BLaER1 treated with 17β-estradiol and CSF1 and Interleukin-3, amounts not matched to agents 10 nM and 100 nM (cell line): ENCODE measurements at regions not wholly inside any gene's neighbourhood (a gene's known extent, or its start where the extent isn't known, plus 50 kb on each side); places are given as distances from the start of the nearest gene placed in this dataset.

Experiments used
- H3K27ac ChIP-seq, 11 experiments: shearing (Covaris generic); formaldehyde crosslinking; 2 replicates each; pipeline ENCODE4 v1.8.1; 2022
- H3K27me3 ChIP-seq, 11 experiments: shearing (Covaris generic); formaldehyde crosslinking; 2 replicates each; pipeline ENCODE4 v1.8.1; 2022
- H3K36me3 ChIP-seq, 11 experiments: shearing (Covaris generic); formaldehyde crosslinking; 2 replicates each; pipeline ENCODE4 v1.8.1; 2022
- H3K4me1 ChIP-seq, 10 experiments: shearing (Covaris generic); formaldehyde crosslinking; 2 replicates each; pipeline ENCODE4 v1.8.1; 2022
- H3K4me2 ChIP-seq, 11 experiments: shearing (Covaris generic); formaldehyde crosslinking; 2 replicates each; pipeline ENCODE4 v1.8.1; 2022
- H3K4me3 ChIP-seq, 10 experiments: shearing (Covaris generic); formaldehyde crosslinking; 2 replicates each; pipeline ENCODE4 v1.8.1; 2022
- H3K9ac ChIP-seq, 11 experiments: shearing (Covaris generic); formaldehyde crosslinking; 2 replicates each; pipeline ENCODE4 v1.8.1; 2022
- H3K9me3 ChIP-seq, 11 experiments: shearing (Covaris generic); formaldehyde crosslinking; replicated peaks in 1 of 11; 2 replicates each; pipeline ENCODE4 v1.8.1; 2022
- H4K20me1 ChIP-seq, 11 experiments: shearing (Covaris generic); formaldehyde crosslinking; 2 replicates each; pipeline ENCODE4 v1.8.1; 2022
- Cebpa-rat ChIP-seq, 11 experiments: shearing (Covaris generic); IDR thresholded peaks; 2 replicates each; pipeline ENCODE4 v1.8.1; 2022

DNA sequence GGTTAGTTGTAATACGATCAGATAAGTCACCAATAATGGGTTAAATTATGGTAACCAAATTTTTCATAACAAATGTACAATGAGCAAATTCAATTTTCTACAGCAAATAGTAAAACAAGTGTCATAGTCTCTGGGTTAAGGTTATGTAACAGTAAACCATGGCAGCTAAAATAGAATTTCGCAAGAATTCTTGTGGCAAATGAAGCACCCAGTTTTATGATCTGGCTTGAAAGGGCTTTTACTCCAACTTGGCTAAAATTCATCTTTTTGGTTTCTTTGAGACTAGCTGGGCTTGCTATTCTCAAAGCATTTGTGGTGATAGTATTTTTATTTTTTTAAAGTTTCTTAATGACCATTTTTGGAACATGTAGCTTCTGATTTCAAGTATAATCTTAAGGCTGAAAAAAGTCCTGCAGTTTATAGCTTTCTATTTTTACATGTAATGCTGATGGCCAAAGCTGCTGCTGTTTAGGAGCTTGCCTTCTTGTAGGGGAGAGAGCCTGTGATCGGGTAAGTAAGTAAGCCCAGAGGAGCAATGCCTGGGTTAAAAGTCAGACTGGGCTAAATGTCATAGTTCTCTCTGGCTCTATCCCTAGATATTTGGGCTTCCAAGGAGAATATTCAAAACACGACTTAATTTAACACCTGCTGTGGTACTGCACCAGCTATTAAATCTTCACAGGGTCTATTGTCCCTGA, 55.5 kb upstream of the SYPL1 start:
- no peak overlapping the region for H3K4me3 ChIP-seq
- no peak overlapping the region for H3K9ac ChIP-seq
- peaks cover 11 to 18% (median 16%) of the 10 kb centered on the region in 11 experiments for H3K9me3 ChIP-seq
- peak overlapping the region in 3 of 11 experiments; percentile 18 to 32 (median 18); a peak in 4 of 22 replicates for H3K4me2 ChIP-seq
- 0 out of 22 replicates have a peak, but pooled peaks cover 0 to 7% (median 0%) of the 10 kb centered on the region in 11 experiments for H3K36me3 ChIP-seq
- H4K20me1 ChIP-seq: no peaks in the 10 kb centered on the region
- TF ChIP-seq Cebpa-rat (IDR thresholded peaks at IDR 0.05): peak in 3 of 11 experiments; percentile 21 to 60 (median 32); a peak in 3 of 22 replicates
- H3K27me3 ChIP-seq: no peaks in the 10 kb centered on the region
- H3K4me1 ChIP-seq: peaks cover 0 to 20% (median 8%) of the 10 kb centered on the region in 10 experiments; a peak in 13 of 20 replicates
- no peak overlapping the region for H3K27ac ChIP-seq

DNA sequence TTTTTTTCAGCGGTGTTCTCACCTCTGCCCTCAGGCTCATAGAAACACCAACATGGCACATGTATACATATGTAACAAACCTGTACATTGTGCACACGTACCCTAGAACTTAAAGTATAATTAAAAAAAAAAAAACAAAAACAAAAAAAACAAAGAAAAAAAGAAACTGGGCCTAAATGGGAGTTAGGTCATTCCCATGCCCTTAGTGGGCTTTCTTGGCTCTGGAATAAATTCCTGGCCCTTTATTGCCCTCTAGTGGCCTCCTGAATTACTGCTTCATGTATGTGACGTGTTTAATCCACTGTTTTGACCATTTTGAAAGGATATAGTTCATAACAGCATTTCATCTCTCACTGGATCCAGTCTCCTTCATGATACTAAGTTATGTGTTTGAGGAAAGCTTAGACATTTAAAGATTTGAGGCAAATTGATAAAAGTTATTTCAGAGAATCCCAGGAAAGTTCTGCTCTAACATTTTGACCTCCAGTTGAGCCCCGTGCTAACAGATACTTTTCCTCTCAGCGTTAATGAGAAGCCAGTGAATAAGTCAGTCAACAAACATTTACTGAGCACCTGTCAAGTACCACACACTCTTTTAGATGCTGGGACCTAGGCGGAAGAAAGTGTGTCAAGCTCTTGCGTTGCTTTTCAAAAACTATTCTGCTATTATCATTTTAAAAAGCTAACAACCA, 54.7 kb upstream of the SYPL1 start:
- peaks cover 0 to 20% (median 8%) of the 10 kb centered on the region in 10 experiments; a peak in 13 of 20 replicates for H3K4me1 ChIP-seq
- H3K36me3 ChIP-seq: 0 out of 22 replicates have a peak, but pooled peaks cover 0 to 7% (median 0%) of the 10 kb centered on the region in 11 experiments
- H3K27ac ChIP-seq: no peak overlapping the region
- no peaks in the 10 kb centered on the region for H4K20me1 ChIP-seq
- no peaks in the 10 kb centered on the region for H3K27me3 ChIP-seq
- no peak overlapping the region for H3K4me3 ChIP-seq
- TF ChIP-seq Cebpa-rat (IDR thresholded peaks at IDR 0.05): no peak
- peak overlapping the region in 4 of 11 experiments; percentile 2 to 32 (median 18); a peak in 4 of 22 replicates for H3K4me2 ChIP-seq
- peaks cover 14 to 21% (median 18%) of the 10 kb centered on the region in 11 experiments for H3K9me3 ChIP-seq
- H3K9ac ChIP-seq: no peak overlapping the region

GRCh38 chr7:106165337-106165736, 53.2 kb upstream of the SYPL1 start:
- H3K4me2 ChIP-seq: 0 out of 22 replicates have a peak overlapping the region, but pooled peaks of 1 of the 11 experiments have one; percentile 6
- no peaks in the 10 kb centered on the region for H3K27me3 ChIP-seq
- H3K9ac ChIP-seq: no peak overlapping the region
- peaks cover 0 to 20% (median 8%) of the 10 kb centered on the region in 10 experiments; a peak in 13 of 20 replicates for H3K4me1 ChIP-seq
- 0 out of 22 replicates have a peak, but pooled peaks cover 0 to 7% (median 0%) of the 10 kb centered on the region in 11 experiments for H3K36me3 ChIP-seq
- peaks cover 14 to 27% (median 20%) of the 10 kb centered on the region in 11 experiments for H3K9me3 ChIP-seq
- H4K20me1 ChIP-seq: no peaks in the 10 kb centered on the region
- no peak overlapping the region for H3K27ac ChIP-seq
- TF ChIP-seq Cebpa-rat (IDR thresholded peaks at IDR 0.05): no peak
- H3K4me3 ChIP-seq: no peak overlapping the region

DNA sequence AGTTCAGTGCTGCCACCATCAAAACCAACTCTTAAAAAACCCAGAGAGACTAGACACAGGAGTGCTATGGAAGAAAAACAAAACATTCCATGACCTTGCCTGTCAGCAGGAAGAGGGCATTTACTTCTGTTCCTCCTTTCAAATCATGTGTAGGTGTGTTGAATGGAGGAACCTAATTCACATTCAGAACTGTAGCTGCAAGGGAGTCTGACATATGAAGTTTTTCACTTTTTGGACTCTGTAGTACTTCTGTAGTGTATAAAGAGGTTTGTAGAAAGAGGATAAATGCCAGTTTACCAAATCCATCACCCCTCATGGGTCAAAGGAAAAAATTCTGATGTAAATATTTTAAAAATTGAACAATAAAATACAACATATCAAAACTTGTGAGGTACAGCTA, 51.1 kb upstream of the SYPL1 start:
- H3K4me2 ChIP-seq: no peak overlapping the region
- H3K27me3 ChIP-seq: no peaks in the 10 kb centered on the region
- H3K9me3 ChIP-seq: peaks cover 14 to 39% (median 22%) of the 10 kb centered on the region in 11 experiments
- 0 out of 22 replicates have a peak, but pooled peaks cover 0 to 7% (median 0%) of the 10 kb centered on the region in 11 experiments for H3K36me3 ChIP-seq
- no peak overlapping the region for H3K4me3 ChIP-seq
- no peaks in the 10 kb centered on the region for H4K20me1 ChIP-seq
- peaks cover 0 to 20% (median 8%) of the 10 kb centered on the region in 10 experiments; a peak in 13 of 20 replicates for H3K4me1 ChIP-seq
- no peak overlapping the region for H3K27ac ChIP-seq
- H3K9ac ChIP-seq: no peak overlapping the region
- no peak for TF ChIP-seq Cebpa-rat (IDR thresholded peaks at IDR 0.05)
